Heart right ventricle (tissue), 16 donors: ENCODE measurements at regions not wholly inside any gene's neighbourhood (a gene's known extent, or its start where the extent isn't known, plus 50 kb on each side); places are given as distances from the start of the nearest gene placed in this dataset.

Experiments used
- ATAC-seq, 8 donors: fragments of 200-7000 bp; cut with Tn5 transposase; one replicate each; pipeline ENCODE4 v1.9.1; 2020; ENCODE audit warnings: mild to moderate bottlenecking in 8 of 8, moderate library complexity in 8 of 8, moderate number of reproducible peaks in 1 of 8
- DNase-seq, 2 donors: peaks; one replicate each; pipeline ENCODE4 v3.0.0-alpha.2; 2020
- H3K27ac ChIP-seq, 10 donors: fragments of 200-600 bp; sonication (generic) in 2 of 10; one replicate each; pipeline versions ENCODE4 v1.5.0 to v1.8.0; 2020 to 2022; ENCODE audit warnings: mild to moderate bottlenecking in 3 of 10
- H3K27me3 ChIP-seq, 7 donors: fragments of 200-600 bp; one replicate each; pipeline ENCODE4 v1.8.0; 2021 to 2022; ENCODE audit warnings: mild to moderate bottlenecking in 2 of 7
- H3K36me3 ChIP-seq, 9 donors: fragments of 200-600 bp; sonication (generic) in 1 of 9; one replicate each; pipeline versions ENCODE4 v1.5.0 to v1.8.0; 2020 to 2022; ENCODE audit warnings: mild to moderate bottlenecking in 2 of 9
- H3K4me1 ChIP-seq, 9 donors: fragments of 200-600 bp; sonication (generic) in 1 of 9; one replicate each; pipeline versions ENCODE4 v1.5.0 to v1.8.0; 2020 to 2022; ENCODE audit warnings: mild to moderate bottlenecking in 4 of 9
- H3K4me3 ChIP-seq, 10 donors: fragments of 200-600 bp; sonication (generic) in 2 of 10; one replicate each; pipeline versions ENCODE4 v1.5.0 to v1.8.0; 2020 to 2022; ENCODE audit warnings: mild to moderate bottlenecking in 7 of 10, moderate library complexity in 2 of 10
- H3K9me3 ChIP-seq, 11 donors: fragments of 200-600 bp in 10 of 11; sonication (generic) in 2 of 11; one replicate each; pipeline versions ENCODE4 v1.5.0 to v1.8.0; 2013 to 2022; ENCODE audit warnings: mild to moderate bottlenecking in 2 of 11, control low read depth in 1 of 11, moderate library complexity in 1 of 11
- WGBS, 2 donors: extraction: QIAGEN DNeasy Blood & Tissue Kit; methylation state at CpG; one replicate each; pipeline ENCODE4 v1.1.7; 2013; ENCODE audit warnings: inconsistent platforms in 1 of 2; 5-methylcytosine and 5-hydroxymethylcytosine counted together
- intact Hi-C, 10 donors: fragments of 100-400 bp; cut with DNase I; formaldehyde crosslinking; loops; one replicate each; pipeline versions ENCODE4 v1.11.1 to v1.14.2; 2022
- TF ChIP-seq, protein P1 (sequence below), 9 donors: fragments of 200-600 bp; sonication (generic) in 2 of 9; IDR thresholded peaks; one replicate each; pipeline versions ENCODE4 v1.5.0 to v1.8.0; 2021 to 2022; ENCODE audit warnings: antibody characterized with exemption in 9 of 9, mild to moderate bottlenecking in 5 of 9, moderate library complexity in 1 of 9
- donor health status: Arrhythmogenic right ventricular cardiomyopathy.
- donor health status: ischemic (EF 13 %, LVEDD 7.1; RV severe dilation, severe dysfunction).
- donor health status: healthy with polysubstance abuse.
- donor health status: DM: no; HTN: yes; CAD: no.
- donor health status: DM: no; HTN: no; CAD: no.
- donor health status: ischemic (EF 25% LVEDD 6.9; RV normal size, moderate dysfunction).
- donor health status: ischemic (EF 25% LVEDD 5.7; RV mildly dilated, moderate dysfunction).
- donor health status: healthy.
- donor health status: DM: yes; HTN: yes; CAD: no.
- donor health status: Ischemic cardiomyopathy.
- donor health status: ischemic (EF 35%, LVEDD 5.7; RV mildly dilated, moderate dysfunction).
- donor health status: nonischemic (EF 11% LVEDD 7.7; RV severe dilation, severe dysfunction).
- donor health status: DM: yes; HTN: yes; CAD: no.
- donor health status: PGD.
- donor health status: ischemic (EF 29% LVEDD 5.4; RV normal size, mild dysfunction).
- donor health status: nonischemic (EF 23%, LVEDD 6.1; RV moderate dilation, normal function).

DNA sequence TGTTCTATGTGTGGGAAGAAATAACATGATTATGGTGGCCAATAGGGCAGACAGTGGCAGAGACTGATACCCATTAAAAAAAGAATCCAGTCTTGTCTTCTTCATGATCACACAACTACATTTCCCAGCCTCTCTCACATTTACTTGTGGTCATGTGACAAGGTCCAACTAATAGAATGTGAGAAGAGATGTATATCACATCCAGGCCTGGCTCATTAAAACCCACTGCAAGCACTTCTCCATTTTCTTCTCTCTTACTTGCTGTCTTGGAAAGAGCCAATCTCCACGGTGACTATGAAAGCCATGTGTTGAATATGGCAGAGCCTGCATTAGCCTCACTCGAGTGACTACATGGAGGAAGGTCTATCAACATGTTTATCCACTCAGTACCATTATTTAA, 306.2 kb upstream of the ZEB2 start:
- Histone ChIP-seq H3K4me3 (no peak overlapping the region), H3K4me1 (peaks cover 0 to 30% (median 0%) of the 10 kb centered on the region in 9 donors), H3K9me3 (peaks cover 0 to 11% (median 0%) of the 10 kb centered on the region in 11 donors), H3K27ac (peak overlapping the region in 1 of 10 donors; percentile 83), H3K27me3 (no peaks in the 10 kb centered on the region), H3K36me3 (no peaks in the 10 kb centered on the region)
- TF ChIP-seq, protein P1, sequence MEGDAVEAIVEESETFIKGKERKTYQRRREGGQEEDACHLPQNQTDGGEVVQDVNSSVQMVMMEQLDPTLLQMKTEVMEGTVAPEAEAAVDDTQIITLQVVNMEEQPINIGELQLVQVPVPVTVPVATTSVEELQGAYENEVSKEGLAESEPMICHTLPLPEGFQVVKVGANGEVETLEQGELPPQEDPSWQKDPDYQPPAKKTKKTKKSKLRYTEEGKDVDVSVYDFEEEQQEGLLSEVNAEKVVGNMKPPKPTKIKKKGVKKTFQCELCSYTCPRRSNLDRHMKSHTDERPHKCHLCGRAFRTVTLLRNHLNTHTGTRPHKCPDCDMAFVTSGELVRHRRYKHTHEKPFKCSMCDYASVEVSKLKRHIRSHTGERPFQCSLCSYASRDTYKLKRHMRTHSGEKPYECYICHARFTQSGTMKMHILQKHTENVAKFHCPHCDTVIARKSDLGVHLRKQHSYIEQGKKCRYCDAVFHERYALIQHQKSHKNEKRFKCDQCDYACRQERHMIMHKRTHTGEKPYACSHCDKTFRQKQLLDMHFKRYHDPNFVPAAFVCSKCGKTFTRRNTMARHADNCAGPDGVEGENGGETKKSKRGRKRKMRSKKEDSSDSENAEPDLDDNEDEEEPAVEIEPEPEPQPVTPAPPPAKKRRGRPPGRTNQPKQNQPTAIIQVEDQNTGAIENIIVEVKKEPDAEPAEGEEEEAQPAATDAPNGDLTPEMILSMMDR (IDR thresholded peaks at IDR 0.05), result no peak
- no peak for DNase-seq
- 47% methylated on average over 2 of the region's 2 CpGs for WGBS, 2 donors
- no peak for ATAC-seq
- intact Hi-C loops, result no loop called here

DNA sequence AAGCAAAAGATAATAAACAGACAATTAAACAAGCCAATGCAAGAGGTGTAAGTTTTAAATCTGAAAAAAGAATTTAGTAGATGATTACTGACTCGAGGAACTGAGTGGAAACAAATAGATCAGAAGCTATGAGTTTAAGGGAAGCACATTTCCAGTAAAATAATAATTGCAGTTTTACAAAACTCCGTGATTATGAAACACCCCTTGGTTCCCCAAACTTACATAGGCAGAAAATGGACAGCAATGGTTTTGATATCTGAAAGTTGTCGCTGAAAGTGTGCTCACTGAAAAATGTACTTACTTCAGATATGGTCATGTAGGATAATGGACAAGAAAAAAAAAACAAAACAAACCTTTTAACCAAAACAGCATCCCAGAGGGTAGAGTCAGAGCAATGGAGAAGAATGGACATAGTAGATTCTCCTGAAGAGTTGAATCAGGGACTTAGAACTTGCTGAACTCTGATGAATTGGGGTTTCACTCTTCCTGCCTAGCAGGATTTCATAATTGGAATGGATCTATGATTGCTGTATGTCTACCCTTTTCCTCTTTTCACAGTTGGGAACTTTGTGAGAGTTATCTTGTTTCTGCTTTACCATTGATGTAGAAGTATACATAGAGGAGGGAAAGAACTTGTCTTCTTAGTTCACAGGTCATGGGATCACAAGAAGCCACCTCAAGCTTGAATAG, 305.6 kb upstream of the ZEB2 start:
- DNase-seq (no peak), ATAC-seq (peak in 1 of 8 donors; percentile 25)
- H3K36me3 ChIP-seq, result no peaks in the 10 kb centered on the region
- H3K27me3 ChIP-seq, result no peaks in the 10 kb centered on the region
- H3K9me3 ChIP-seq, result peaks cover 0 to 16% (median 4%) of the 10 kb centered on the region in 11 donors
- 85 to 88% methylated on average over 3 of the region's 3 CpGs for WGBS, 2 donors
- H3K4me3 ChIP-seq, result no peak overlapping the region
- intact Hi-C loops, result no loop called here
- H3K27ac ChIP-seq, result peak overlapping the region in 1 of 10 donors; percentile 83
- TF ChIP-seq, protein P1 (IDR thresholded peaks at IDR 0.05), result no peak
- peaks cover 0 to 30% (median 0%) of the 10 kb centered on the region in 9 donors for H3K4me1 ChIP-seq

DNA sequence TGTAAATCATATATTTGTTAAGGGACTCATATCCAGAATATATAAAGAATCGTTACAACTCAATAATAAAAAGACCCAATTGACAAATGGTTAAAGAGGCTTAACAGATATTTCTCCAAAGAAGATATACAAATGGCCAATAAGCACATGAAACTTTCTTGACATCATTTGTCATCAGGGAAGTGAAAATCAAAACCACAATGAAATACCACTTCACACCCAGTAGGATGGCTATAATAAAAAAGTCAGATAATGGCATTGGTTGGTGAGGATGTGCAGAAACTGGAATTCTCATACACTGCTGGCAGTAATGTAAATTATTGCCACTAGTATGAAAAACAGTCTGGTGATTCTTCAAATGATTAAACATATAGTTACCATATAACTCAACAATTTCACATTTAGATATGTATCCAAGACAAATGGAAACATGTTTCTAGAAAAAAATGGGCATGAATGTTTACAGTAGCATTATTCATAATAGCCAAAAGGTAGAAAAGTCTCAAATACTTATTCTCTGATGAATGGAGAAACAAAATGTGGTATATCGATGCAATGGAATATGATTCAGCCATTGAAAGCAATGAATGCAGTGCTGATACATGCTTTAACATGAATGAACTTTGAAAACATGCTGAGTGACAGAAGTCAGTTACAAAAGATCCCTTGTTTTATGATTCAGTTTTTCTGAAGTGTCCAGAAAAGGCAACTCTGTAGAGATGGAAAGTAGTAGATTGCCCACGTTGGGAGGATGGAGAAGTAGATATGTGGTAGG, 304.6 kb upstream of the ZEB2 start:
- Histone ChIP-seq H3K4me3 (no peak overlapping the region), H3K4me1 (peaks cover 0 to 30% (median 0%) of the 10 kb centered on the region in 9 donors), H3K27ac (peak overlapping the region in 1 of 10 donors; percentile 83), H3K27me3 (no peaks in the 10 kb centered on the region), H3K9me3 (peaks cover 0 to 20% (median 7%) of the 10 kb centered on the region in 11 donors), H3K36me3 (no peaks in the 10 kb centered on the region)
- intact Hi-C loops, result no loop called here
- DNase-seq (no peak), ATAC-seq (no peak)
- TF ChIP-seq, protein P1 (IDR thresholded peaks at IDR 0.05), result no peak
- WGBS, 2 donors, result 82 to 83% methylated on average over 3 of the region's 3 CpGs

DNA sequence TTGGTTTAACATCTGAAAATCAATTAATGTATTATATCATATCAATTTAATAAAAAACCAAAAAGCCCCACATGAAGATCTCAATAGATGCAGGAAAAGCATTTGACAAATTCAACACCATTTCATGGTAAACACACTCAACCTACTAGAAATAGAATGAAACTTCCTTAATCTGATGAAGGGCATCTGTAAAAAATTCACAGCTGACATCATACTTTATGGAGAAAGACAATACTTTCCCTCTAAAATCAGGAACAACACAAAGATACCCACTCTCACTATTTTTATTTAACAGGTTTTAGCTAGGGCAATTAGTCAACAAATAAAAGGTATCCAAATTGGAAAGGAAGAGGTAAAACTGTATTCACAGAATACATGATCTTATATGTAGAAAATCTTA, 303.0 kb upstream of the ZEB2 start:
- H3K4me3 ChIP-seq, result no peak overlapping the region
- H3K36me3 ChIP-seq, result no peaks in the 10 kb centered on the region
- intact Hi-C loops, result no loop called here
- peak overlapping the region in 1 of 10 donors; percentile 48 for H3K27ac ChIP-seq
- H3K9me3 ChIP-seq, result peaks cover 0 to 20% (median 7%) of the 10 kb centered on the region in 11 donors
- peaks cover 0 to 30% (median 0%) of the 10 kb centered on the region in 9 donors for H3K4me1 ChIP-seq
- DNase-seq, result no peak
- TF ChIP-seq, protein P1 (IDR thresholded peaks at IDR 0.05), result no peak
- no peaks in the 10 kb centered on the region for H3K27me3 ChIP-seq
- ATAC-seq, result no peak
